CD4-positive, alpha-beta T cell treated with Interleukin-17A for 4 hours (primary cell): ENCODE measurements at regions not wholly inside any gene's neighbourhood (a gene's known extent, or its start where the extent isn't known, plus 50 kb on each side); places are given as distances from the start of the nearest gene placed in this dataset.

Experiments used
- DNase-seq: peaks from one replicate; pipeline ENCODE4 v3.0.0-alpha.2; 2020; ENCODE audit warnings: mixed read lengths

DNA sequence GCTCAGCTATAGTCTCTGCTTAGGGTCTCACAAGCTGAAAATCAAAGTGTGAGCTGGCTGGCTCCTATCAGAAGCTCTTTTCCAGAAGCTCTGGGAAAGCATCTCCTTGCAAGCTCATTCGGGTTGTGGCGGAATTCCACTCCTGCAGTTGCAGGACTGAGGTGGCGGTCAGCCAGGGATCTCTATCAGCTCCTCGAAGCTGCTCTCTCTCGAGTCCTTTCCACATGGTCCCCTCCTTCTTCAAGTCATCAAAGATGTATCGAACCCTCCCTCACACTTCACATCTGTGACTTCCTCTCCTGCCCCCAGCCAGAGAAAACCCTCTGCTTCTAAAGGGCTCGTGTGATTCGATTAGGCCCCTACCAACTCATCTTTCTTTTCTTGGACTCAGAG lies 141.7 kb downstream of the ZFP36L2 start:
- no peak for DNase-seq

DNA sequence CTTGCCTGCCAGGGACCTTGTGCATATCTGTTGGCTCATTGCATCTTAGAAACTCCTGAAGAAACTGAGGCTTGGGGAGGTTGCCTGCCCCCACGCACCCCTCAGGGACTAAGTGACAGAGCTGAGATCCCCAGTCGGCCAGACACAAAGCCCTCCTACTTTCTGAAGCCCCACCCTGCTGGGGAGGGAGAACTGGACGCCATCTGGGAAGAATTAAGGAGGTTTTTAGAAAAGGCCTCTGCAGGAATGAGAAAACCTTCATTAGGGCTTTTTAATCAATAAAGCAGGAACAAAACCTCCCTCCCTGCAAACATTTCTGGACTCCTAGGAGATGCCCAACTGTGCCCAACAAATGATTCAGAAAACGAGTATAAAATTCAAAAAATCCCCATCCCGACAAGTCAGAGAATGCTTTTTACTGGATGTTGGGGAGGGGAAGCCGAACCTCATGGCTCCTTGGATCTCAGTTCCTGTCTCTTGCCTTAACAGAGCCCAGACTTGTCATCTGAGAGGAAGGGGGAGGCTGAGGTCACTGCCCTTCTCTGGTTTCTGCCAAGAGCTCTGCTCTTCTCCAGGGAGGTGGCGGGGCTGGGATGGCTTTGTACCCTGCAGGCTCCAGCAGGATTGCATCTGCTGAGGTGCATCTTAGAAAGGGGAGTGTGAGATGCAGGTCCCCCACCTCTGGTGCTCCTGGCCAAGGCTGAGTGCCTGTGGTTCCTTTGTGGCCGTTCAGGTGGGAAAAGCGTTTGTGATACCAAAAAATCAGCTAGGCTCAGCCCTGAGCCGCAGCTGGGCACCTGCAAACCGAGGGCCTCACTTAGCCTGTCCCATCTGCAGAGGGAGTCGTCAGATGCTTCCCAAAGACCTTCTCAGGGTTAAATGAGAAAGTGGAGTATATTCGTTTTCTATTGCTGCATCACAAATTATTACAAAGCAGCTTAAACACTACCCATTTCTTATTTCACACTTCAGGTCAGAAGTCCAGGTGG lies 142.4 kb downstream of the ZFP36L2 start:
- DNase-seq: no peak

DNA sequence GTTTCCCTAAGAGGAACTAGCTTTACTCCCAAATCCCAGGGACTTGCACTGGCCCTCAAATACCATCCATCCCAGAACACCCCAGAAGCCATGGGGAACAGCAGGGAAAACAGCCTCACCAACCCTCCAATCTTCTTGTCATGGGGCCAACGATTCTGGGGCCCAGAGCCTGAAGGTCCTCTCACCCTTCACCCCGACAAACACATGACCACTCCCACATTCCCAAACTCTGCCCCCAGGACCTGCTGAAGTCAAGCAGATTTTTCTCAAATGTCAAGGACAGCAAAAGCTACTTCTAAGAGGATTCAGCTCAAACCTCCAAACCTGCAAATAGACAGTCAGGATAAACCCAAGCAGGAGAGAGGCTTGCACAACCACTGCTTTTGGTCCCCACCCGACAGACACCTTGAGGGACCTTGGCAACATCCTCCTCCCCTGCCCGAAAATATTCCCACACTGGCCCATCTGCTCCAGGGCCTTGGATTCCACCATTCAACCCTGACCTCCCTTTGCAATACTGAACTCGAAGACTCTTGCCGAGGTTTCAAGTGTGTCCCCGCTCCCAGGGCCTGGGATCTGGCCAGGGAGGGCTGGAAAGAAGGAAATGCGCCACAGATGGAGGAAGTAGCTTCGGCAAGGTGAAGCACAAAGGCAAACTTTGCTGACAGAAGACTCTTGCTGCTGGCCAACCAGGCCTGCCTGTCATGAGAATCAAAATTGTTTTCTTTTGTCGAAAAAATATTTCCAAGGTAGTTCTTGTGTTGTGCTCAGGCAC lies 143.3 kb downstream of the ZFP36L2 start:
- no peak for DNase-seq

DNA sequence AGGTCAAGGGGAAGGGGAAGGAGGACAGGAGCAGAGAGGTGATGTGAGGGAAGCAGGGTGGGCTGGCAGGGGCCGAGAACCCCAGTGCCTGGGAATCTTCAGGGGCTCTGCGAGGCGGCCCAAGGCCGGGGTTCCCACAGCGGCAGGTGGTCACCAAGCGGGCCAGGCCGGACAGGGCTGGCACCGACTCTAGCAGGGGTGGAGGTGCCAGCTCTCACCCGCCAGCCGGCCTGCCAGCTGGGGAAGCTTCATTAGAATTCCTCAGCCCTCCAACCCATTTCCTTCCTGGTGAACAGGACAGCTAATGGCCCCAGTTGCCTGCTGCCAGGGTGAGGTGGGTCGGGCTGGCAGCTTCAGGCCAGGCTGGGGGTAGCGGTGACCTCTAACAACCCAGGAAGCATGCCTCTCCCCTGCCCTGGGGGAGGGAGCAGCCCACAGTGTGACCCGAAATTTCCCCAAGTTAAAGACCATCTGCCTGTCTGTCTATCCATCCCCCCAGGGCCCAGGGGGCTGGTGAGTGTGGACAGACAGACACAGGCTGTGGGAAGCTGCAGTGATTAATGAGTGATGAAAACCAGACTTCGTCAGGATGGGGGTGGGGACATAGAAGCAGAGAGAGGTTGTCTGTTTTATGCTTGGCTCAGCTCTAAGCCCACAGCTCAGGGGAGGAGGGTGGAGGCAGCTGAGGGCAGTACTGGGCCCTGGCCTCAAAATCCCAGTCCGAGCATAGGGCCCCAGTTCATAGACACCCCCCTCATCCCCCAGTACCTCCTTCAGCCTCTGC lies 144.1 kb downstream of the ZFP36L2 start:
- no peak for DNase-seq

DNA sequence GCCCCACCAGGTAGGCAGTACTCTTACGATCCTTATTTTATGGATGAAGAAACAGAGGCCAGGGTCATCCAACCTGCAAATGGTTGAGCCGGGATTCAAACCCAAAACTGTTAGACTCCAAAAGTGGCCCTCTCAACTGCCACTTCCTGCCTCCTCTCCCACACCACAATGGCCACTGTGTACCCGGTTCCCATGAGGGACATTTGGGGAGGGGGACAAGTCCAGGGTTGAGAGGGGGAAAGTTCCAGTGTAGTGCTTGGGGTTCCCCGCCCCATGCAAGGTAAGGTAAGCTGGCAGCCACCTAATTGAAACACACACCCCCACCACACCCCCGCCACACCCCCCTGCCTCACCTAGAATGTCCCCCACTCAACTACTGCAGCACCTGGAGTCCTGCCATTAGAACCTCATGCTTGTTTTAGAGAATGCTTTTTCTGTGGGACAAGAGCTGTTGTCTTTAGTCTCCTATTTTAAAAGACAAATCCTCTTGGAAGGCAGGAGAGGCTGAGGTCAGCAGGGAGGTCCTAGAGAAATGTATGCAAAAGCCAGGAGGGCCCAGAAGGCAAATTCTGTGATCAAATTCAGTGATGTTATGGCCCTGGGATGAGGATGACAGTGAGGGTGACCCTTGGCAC lies 145.2 kb downstream of the ZFP36L2 start:
- no peak for DNase-seq

DNA sequence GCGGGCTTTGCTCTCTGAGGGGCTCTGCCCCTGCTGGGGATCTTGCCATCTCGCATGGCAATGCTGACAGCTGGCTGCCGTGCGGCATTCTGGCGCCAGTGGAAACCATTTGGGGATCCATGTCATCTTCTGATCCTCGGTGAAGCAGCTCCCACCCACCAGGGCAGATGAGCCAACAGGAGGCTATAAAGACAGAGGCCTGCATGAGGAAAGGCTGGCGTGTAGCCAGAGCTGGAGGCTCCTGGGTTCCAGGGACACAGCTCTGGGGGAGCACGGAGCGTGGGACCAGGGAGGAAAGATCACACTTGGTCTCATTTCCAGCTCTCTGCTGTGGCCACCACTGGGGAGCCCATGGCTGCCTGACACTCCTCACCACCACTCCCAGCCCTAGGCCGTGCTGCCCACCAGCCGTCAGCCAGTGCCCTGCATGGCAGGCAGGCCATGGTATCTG lies 145.8 kb downstream of the ZFP36L2 start:
- no peak for DNase-seq

DNA sequence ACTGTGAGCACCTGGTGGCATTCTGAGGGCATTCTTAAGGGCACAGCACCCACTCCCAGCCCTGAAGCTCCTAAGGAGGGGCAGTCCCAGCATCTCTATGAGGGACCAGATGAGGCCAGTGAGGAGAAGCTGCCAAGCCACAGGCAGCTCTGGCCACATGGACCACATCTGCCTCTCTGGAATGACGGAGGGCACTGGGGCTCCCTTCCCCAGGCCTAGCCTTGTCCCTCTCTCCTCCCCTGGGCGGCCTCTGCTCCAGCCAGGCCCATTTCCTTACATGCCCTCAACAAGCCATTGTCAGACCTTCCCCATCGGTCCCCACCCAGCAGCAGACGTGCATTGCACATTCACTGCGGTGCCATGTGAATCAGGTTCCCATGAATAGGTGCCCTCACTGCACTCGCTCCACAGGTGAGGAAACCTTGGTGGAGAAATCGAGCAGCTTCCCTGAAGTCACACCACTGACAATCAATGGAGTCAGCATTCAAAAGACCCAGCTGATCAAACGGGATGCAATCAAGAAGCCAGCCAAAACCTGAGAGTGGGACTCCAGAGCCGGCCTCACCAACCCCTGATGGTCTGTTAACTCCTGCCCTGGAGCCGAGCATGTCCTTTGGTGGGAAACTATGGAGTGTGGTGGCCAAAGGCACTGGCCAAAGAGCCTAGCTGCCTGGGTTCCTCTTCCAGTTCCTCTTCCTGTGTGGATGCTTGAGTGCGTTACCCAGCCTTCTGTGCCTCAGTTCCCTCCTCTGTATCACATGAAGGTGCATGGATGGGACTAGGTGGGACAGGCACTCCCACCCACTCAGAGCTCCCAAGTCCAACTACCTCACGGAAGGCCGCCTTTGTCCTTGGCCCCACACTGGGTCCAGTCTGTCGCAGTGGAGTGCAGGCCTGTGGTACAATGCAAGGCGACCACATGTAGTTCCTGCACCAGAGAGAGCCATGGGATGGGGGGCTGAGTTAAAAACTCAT lies 147.3 kb downstream of the ZFP36L2 start:
- no peak for DNase-seq

DNA sequence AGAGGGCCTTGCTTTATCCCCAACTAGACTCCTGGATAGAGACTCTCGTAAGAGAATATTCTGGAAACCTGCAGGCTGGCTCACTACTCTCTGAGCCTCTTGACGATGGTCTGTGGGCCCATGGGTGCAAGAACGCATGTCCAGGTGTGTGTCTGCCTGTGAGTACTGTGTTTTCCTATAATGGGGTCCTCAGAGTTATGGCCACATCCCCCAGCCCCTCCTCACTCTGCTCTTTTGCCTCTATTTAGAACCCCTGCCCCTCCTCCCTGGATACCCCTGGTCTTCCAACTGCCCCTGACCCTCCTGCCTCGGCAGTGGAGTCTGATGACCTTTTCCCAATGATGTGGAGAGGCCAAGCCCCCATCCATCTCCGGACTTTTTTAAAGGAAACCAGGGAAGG lies 148.1 kb downstream of the ZFP36L2 start:
- DNase-seq: no peak

DNA sequence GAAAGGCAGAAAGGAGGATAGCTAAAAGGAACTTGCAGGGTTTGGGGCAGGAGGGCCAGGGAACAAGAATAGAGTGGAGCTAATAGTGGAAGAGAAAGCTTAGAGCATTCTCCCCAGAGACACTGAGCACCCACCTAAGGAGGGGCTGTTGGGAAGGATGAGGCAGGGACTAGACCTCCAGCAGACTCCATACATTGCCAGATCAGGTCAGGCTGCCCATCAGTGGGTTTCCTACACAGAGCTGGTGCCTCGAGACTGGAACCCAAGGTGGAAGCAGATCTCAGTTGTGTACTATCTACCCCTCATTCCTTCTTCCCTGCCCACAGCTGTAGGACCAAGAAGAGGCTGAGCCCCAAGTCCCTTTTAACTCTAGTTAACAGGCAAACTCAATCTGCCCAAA lies 148.5 kb downstream of the ZFP36L2 start:
- no peak for DNase-seq

DNA sequence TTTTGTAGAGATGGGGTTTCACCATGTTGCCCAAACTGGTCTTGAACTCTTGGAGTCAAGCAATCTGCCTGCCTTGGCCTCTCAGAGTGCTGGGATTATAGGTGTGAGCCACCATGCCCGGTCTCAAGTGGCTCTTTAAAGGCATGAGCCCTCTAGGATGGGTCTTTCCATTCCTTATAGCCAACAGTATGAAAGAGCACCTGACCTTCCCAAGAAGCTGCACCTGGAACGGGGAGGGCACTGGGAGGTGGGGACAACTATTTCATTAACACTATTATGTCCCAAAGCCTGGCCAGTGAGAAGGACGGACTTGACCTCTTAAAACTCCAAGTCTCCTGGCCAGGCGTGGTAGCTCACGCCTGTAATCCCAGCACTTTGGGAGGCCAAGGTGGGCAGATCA lies 149.7 kb downstream of the ZFP36L2 start:
- no peak for DNase-seq

DNA sequence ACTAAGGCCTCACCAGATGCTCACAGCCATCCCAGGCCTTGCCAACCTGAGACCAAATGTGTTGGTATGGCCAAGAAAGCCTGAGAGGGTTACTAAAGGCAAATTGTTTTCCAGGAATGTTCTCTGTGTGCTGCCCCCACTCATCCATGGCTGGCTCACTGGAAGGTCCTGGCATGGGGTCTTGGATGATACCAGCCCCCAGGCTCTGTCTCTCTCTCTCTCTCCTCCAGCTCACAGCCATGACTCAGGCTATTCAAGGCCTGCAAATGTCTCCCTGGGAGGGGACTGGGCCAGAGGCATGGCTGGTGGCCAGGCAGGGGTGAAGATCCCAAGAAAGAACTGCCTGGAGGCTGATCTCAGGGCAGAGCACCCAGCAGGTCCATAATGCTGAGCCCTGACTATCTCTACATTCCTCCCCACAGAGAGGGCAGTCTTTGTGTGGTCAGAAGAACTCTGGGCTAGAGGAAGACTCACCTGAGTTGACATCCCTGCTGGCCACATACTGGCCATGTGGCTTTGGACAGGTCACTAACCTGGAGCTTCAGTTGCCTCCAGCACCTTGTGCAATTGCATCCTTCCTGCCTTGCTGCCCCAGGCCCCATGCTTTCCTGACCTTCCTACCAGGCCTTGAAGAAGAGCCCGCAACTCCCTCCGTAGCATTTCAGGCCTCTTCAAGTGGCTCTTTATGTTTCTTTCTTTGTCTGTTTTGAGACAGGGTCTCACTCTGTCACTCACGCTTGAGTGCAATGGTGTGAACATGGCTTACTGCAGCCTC lies 150.4 kb downstream of the ZFP36L2 start:
- DNase-seq: no peak

DNA sequence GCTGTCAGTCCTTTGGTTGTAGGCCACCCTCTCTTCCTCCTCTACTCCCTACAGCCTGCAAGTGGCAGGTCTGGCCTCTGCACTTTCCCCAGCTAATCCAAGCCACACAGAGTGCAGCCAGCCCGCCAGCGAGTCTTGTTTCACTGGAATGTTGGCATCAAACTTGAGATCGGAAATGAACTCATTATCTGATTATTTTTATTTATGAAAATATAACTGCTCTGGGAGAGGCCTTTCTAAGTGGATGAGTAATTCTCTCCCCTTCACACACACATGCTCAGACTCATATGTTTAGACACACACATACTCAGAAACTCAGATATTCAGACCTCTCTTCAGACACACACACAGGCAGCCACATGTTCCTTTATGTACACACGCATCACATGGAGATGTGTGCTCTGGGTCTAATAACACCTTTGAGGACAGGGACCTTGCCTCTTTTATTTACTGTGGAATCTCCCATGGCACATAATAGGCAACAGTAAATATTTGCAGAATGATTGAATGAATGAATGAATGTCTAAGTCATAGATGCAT lies 151.3 kb downstream of the ZFP36L2 start:
- DNase-seq: no peak

DNA sequence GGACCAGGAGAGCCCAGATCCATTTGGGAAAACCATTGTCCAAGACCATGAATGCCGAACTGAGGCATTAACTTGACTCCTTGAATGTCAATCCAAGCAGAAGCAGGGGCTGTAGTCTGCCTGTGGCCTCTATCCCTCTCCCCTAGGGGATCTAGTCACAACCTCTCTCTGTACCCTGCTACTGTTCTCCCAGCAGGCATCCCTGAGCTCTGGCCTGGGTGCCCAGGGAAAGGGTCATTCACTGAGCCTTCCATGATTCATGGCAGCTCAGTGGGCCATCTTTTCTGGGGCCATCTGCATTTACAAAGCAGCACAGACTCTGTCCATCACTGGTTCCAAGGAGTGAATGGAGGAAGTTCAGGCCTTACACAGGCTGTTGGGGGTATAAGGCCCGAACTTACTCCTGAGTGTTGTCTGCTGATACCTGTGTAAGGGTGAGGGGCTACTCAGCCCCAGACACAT lies 151.8 kb downstream of the ZFP36L2 start:
- DNase-seq: no peak

DNA sequence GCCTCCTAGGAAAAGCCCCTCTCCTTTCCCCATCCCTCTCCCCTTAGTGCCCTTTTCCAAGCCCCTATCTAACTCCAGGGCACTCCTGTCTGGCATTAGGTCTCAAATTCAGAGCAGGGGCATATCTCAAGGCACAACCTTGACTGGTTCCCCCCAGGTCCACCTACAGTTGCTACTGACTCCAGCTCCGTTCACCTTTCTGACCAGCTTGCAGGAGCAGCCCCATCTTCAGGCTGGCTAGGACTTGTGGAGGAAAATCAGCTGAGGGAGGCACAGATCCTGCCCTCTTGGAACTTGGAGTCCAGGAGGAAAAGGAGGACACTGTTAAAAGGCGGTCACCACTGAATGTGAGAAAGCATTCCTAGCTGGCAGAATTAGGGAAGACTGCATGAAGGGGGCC lies 152.4 kb downstream of the ZFP36L2 start:
- no peak for DNase-seq

DNA sequence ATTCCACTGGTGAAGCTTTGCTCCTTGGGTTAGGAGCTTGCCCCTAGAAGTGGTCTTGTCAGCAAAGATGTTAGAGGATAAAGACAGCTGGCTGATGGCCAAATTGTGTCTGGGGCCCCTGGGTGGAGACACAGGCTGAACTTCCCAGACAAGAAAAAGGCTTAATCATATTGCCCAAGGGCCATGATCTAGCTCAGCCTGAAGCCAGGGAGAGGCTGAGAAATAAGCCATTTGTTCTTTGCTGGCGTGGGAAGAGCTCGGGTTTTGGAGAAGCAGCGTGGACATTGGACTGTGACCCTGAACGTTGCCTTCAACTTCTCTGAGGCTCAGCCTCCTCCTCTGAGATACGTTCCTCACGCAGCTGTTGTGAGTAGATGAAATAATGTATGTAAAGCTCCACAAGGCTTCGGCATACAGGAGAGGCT lies 153.0 kb downstream of the ZFP36L2 start:
- no peak for DNase-seq

DNA sequence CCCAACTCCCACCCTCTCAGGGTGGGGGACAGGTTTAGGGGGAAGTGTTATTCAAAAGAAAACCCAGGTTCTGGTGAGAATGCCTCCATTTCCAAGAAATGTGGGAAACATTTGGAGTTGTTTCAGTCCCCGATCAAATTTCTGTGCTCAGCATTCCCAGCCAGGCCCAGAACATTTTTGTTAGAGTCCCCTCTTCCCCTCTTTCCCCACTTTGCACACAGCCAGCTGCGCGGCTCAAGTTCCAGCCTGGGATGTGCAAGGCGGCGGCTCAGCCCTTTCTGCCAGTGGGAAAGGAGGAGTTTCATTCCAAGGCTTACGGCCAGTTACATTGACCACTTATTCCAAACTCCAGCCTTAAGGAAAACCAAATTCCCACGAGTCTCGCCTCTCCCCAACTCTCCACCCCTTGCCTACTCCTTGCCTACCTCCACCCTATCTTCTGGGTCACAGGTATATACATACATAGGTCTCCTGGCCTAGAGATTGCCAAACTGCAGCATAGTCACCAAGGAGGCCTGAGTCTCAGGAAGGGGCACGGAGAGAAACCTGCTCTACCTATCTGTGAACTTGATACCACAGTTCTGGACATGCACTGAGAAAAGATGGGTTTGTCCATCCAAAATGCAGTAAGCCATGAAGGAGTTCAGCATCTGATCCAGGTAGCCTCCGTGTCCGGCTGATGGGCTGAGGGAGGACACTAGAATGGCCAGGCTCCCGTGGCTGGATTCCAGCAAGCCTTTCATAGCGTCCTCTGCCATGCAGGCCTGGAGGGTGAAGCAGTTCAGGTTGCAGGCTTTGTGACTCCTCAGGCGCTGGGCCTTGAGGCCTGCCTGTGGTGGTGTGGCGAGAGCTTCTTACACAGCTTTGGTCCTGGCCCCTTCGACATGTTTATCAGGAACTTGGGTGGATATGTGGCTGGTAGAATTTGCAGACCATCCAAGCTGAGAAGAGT lies 154.5 kb downstream of the ZFP36L2 start:
- DNase-seq: no peak

DNA sequence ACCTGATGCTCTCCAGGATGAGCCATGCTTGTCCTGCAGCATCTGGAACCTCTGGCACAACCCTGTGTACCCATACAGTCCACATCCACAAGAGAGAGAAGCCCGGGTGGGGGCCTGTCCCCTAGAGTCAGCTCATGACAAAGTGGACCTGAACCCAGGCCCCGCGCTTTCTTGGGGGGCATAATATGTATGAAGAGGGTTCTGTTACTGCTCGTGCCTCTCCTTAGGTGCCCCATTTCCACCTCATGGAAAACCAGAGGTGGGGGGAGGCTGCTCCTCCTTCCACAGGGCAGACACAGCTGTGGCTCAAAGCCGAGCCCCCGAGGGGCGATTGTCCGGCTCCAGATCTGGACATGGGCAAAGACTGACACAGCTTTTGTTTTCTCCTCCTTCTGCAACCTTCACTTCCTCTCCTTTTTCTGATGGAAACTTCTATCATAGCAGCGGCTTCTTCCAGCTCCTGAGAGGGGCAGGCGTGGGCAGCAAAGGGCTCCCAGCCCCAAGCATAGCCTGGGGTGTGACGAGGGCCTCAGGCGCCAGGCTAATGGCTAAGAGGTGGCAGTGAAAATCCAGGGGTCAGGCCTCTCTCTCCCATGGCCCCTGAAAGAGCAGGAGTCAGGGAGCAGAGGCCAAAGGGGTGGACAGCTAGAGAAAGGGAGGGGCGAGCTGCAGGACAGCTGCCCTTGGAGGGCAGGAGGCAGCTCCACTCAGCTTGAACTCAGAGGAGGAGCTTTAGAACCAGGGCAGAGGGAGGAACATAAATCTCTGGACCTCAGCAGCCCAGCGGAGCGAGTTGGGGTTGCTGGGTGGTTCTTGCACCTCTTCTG lies 155.5 kb downstream of the ZFP36L2 start:
- DNase-seq: no peak

DNA sequence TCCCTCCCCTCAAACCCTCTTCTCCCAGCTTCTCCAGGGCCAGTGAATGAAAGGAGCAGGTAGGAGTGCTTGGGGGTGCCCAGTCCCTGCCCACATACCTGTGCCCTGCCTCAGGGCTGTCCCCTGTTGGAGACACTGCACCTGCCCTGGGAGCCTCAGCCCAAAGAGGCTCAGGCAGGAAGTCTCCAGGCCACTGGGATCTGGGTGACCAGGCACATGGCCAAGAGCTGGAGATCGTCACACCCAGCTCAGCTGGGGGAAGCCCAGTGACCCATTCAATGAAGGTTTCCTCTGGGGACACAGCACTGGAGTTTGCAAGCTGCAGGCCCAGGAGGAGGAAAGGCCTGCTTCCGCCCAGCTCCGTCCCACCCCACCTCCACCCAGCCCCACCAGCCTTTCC lies 156.4 kb downstream of the ZFP36L2 start:
- no peak for DNase-seq
